Suppressor macrophage treated with lipopolysaccharide for 4 hours (primary cell): ENCODE measurements at regions not wholly inside any gene's neighbourhood (a gene's known extent, or its start where the extent isn't known, plus 50 kb on each side); places are given as distances from the start of the nearest gene placed in this dataset.
A peak's percentile ranks its signal among the peaks of the same experiment; 100 is the strongest.
"Not testable (repeated sequence)": the region's sequence is repeated elsewhere in the genome, so short reads cannot be mapped to it uniquely, and the experiment has no call there.

ENCODE experiments used
- DNase-seq: peaks from one replicate; pipeline ENCODE4 v3.0.0-alpha.2; 2020

DNA sequence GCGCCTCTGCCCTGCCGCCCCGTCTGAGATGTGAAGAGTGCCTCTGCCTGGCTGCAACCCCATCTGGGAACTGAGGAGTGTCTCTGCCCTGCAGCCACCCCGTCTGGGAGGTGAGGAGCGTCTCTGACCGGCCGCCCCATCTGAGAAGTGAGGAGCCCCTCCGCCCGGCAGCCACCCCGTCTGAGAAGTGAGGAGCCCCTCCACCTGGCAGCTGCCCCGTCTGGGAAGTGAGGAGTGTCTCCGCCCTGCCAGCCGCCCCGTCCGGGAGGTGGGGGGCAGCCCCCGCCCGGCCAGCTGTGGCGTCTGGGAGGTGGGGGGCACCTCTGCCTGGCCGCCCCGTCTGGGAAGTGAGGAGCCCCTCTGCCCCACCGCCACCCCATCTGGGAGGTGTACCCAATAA, 110.4 kb downstream of the PRKAB2 start:
- not testable (repeated sequence) for DNase-seq

- DNase-seq, result no peak
Measured at GRCh38 chr1:147053269-147053668, 115.1 kb downstream of the NBPF12 start.

GRCh38 chr1:147052677-147053076, 114.6 kb downstream of the NBPF12 start:
- no peak for DNase-seq

DNA sequence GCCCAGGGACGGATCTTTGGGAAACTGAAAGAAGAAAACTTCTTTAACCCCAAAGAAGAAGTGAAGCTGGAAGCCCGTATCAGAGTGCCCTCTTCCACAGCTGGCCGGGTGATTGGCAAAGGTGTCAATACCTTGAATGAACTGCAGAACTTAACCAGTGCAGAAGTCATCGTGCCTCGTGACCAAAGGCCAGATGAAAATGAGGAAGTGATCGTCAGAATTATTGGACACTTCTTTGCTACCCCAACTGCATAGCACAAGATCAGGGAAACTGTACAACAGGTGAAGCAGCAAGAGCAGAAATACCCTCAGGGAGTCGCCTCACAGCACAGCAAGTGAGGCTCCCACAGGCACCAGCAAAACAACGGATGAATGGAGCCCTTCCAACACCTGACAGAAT, 114.0 kb downstream of the NBPF12 start:
- no peak for DNase-seq

DNA sequence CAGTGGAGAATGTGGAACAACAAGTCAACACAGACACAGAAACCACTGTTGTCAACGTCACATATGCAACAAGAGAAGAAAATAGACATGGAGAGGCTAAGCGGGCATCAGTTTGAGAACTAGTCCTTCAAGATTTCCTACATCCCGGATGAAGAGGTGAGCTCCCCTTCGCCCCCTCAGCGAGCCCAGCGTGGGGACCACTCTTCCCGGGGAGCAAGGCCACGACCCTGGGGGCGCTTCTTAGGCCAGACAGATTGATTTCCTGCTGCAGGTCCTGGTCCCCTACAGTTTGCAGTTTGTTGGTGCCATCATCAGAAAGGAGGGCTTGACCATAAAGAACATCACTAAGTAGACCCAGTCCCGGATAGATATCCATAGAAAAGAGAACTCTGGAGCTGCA, 113.0 kb downstream of the NBPF12 start:
- no peak for DNase-seq

DNA sequence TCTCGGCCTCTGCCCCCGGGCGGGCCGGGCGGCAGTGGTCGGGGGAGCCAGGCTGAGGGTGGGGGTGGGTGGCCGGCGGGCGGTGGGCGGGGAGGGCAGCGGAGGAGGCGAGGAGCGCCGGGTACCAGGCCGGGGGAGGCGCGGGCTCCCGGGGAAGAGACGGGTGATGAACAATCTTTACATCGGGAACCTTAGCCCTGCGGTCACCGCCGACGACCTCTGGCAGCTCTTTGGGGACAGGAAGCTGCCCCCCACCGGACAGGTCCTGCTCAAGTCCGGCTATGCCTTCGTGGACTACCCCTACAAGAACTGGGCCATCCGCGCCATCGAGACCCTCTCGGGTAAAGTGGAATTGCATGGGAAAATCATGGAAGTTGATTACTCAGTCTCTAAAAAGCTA, 112.5 kb downstream of the NBPF12 start:
- DNase-seq, result no peak

GRCh38 chr1:147046863-147047394, 108.8 kb downstream of the NBPF12 start:
- DNase-seq, result not testable (repeated sequence)

GRCh38 chr1:147046189-147046862, 108.2 kb downstream of the NBPF12 start:
- DNase-seq, result peak; percentile 42
